GM12891 (cell line): ENCODE measurements at regions not wholly inside any gene's neighbourhood (a gene's known extent, or its start where the extent isn't known, plus 50 kb on each side); places are given as distances from the start of the nearest gene placed in this dataset.

Experiments used
- POLR2A ChIP-seq: IDR thresholded peaks from 2 replicates; pipeline ENCODE4 v1.6.1; 2011; ENCODE audit warnings: low read depth, low read length, control low read depth
- POLR2AphosphoS5 ChIP-seq: IDR thresholded peaks from 2 replicates; pipeline ENCODE4 v1.6.1; 2011; ENCODE audit warnings: low read depth, low read length, control low read depth

DNA sequence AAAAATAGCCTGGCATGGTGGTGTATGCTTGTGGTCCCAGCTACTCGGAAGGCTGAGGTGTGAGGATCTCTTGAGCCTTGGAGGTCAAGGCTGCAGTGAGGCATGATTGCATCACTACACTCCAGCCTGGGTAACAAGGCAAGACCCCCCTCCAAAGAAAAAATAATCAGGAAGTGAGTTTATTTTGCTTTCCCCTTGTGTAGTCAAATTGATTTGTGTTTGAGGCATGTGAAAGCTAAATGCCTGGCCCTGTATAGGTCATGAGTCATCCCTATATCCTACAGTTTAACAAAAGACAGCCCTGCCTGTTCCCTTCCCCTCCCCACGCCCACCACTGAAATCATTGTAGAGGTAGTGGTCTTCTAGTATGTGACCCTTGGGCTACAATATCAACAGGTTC lies 241.4 kb upstream of the JUN start:
- TF ChIP-seq POLR2A (no peak), POLR2AphosphoS5 (no peak)
